SW 1271 (cell line): ENCODE measurements at regions not wholly inside any gene's neighbourhood (a gene's known extent, or its start where the extent isn't known, plus 50 kb on each side); places are given as distances from the start of the nearest gene placed in this dataset.

ENCODE experiments used
- DNase-seq, 2 experiments: peaks; one replicate each; lab custom pipeline; 2025; lab: John Stamatoyannopoulos, UW

DNA sequence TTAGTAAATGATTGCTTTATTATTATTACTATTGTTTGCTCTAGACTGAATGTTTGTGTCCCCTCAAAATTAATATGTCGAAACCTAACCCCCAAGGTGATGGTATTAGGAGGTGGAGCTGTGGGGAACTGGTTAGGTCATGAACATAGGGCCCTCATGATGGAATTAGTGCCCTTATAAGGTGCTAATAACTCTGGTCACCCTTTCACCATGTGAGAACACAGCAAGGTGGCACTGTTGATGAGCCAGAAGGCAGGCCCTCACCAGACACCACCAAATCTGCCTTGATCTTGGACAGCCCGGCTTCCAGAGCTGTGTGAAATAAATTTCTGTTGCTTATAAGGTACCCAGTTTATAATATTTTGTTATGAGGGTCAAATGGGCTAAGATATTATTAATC is 95.8 kb downstream of the BDNF start:
- no peak for DNase-seq

DNA sequence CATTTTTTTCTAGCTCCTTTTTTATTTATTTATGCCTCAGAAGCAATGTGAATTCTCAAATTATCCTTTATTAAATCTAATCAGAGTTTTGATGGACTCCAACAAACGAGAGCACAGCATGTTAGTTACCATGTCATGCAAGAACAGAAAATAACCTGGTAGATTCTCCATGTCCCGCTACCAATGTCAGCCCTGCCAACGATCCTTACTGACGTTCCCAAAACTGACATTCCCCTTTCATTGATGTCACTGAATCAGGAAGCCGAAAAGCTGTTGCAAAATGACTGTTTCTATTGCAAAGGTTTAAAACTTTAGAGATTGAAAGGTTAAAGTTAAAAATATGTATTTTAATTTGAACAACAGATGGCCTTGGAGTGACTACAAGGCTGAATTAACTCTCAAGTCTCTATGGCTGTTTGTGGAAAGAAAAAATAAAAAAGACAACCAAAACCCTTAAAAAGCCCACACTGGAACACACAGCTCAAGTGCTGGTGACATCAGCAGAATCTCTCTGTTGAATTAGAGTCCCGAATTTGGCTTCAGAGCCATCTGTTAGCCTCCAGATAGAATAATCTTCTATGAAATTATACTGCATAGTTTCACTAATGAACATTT is 96.8 kb downstream of the BDNF start:
- no peak for DNase-seq

DNA sequence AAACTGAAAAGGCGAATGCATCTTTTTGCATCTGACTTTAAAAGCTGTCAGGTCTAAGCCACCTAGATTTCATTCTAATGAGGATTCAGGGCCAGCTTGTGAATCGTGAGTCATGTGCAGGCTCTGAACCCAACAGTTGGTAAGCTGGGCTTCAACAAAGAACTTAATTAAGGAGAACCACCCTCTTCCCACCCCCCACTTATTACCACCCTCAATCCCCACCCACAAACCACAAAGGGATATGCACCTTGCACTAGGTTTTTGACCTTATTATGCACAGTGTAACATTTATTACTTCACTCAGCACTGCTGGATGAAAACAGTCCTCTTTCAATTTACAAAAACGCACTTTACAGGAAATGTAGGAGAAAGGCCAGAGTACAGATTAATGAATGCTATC is 94.1 kb upstream of the LIN7C start:
- DNase-seq: no peak

DNA sequence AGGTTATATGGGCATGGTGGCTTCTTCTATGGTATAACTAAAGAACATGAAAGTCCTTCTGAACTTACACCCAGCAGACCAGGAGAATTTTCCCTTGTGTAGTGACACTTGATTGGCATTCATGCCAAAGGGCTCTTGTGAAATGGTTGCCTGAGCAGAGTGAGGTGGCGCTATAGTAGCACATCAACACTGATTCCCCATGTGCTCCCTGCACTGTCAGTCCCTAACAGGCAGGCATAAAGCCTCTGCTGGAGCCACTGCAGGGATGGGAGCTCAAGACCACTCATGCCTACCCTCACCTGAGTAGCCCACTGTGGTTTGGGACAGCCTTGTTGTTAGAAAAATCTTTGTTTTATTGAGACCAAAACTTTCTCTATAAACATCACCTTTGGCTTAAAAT is 92.6 kb upstream of the LIN7C start:
- no peak for DNase-seq

DNA sequence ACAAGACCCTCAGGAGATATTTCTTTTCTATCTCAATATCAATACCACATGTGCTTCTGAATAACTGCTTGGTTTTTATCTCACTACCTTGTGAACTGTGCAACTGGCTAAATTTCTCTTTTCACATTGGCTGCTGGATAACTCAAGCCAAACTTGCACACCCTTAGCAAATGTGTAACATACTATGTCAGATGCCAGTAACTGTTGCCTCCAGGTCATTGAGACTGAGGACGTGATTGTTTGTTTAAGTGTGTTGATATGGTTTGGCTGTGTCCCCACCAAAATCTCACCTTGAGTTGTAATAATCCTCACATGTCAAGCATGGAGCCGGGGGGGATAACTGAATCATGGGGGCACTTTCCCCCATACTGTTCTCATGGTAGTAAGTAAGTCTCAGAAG is 90.2 kb upstream of the LIN7C start:
- DNase-seq: no peak

DNA sequence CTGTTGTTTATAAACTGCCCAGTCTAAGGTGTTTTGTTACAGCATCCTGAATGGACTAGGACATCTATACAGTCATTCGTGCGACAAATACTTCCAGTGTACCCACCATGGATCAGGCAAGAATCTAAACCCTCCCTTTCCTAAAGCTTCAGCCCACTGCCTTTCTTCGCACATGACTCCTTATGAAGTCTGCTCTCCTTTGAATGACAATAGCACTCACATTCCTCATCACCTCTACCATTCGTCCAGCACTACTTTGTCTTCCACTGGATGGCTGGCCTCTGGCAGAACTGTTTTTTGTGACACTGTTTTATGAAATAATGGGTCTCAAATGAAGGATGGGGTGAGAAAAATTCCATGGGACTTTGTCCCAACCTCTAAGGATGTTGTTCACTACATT is 89.8 kb upstream of the LIN7C start:
- DNase-seq: no peak

DNA sequence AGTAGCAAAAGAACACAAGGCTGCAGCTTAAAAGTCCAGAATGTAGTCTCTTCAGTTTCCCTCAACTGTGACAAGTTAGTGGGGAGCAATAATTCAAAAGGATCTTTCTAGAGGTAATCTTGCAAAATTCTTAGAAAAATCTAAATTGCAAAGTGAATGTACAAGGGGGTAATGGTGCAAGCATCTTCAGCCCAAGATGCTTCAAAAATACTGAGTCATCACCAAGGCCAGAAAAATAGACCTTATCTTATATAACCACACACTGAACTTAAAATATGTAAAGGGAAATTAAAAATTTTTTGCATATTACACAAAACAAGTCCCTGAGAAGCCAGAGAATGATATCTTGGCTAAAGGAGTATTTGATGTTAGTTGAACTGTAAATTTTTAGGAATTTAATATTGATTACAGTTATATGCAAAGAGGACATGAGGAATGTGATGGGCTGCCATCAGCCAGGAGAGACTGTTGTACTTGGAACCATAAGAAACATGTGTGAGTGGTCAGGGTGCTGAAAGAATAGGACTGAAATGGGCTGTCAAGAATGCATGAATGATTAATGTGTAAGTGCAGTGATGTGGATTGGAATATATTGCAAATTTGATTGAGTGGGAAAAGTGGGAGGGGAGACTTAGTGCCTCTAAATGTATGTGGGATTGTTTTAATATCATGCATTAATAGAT is 85.7 kb upstream of the LIN7C start:
- no peak for DNase-seq

DNA sequence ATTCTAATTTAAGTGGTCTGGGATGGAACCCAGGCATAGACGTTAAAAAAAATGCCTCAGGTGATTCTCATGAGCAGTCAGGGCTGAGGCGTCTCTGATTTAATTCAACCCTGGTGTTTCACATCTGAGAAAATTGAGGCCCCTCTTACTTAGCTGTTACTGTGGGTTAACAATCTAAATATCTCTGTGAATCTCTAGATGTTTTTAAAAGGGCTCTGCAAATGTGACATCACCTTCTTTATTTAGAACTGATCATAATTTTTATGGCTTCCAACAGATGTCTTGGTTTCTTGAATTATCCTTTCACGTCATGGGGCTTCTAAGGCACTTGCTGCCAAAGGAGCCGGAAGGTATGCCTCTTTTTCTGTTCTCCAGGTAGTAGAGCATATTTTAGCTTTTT is 76.1 kb upstream of the LIN7C start:
- no peak for DNase-seq

DNA sequence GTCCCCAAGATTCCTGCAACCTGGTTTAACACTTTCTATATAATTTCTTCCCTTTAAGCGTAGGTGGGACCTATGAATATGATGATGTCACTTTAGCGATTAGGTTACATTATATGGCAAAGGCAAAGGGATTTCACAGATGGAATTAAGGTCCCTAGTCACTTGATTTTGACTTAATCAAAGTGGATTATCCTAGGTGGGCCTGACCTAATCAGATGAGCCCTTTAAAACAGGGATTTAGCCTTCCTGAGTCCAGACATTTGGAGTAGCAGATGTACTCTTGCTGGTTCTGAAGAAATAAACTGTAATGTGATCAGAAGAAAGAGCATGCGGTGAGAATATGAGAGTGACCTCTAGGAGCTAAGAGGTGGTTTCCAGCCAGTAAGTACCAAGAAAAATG is 67.8 kb upstream of the LIN7C start:
- DNase-seq: no peak

DNA sequence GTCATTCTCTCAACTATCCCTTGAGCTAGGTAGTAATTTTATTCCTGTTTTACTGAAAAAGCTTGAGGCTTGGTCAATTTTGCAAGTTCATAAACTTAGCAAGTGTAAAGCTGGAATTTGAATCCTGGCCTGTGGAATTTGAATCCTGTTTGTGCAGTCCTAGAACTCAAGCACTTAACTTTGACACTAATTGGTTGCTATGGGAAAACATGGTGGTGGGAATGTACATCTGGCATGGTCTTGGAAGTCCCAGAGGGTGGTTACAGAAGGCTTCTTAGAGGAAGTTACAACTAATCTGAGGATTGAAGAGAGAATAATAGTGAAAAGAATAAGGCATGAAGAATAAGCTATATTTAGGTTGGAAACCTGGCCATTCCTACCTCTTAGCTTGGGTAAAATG is 66.5 kb upstream of the LIN7C start:
- DNase-seq: no peak

DNA sequence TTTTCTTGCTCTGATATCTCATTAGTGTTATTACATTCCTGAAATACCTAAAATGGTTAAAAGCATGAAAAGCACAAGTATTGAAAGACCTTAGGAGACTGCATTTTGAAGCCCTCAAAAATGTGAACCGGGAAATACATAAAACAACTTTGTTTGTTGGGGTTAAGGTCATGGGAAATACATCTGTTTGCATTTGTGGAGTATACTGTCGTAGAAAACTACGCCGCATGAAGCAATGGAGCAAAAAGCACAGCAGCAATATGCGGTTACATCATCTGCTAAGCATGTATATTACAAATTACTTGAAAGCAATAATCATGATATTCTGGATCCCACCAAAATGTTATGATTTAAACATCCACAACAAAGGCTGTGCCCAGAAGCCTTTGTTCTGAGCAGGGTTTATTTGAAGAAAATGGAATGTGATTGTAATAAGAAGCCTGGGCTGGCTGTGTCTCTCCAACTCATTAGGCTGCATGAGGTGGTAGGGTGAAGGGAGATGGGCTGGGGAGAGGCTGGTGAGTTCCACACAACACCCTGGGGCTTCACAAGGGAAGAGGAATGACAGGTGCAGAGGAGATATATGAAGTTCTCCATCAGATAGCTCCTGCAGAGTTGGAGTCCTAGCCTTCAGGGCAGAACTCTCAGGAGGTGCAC is 64.7 kb upstream of the LIN7C start:
- no peak for DNase-seq

DNA sequence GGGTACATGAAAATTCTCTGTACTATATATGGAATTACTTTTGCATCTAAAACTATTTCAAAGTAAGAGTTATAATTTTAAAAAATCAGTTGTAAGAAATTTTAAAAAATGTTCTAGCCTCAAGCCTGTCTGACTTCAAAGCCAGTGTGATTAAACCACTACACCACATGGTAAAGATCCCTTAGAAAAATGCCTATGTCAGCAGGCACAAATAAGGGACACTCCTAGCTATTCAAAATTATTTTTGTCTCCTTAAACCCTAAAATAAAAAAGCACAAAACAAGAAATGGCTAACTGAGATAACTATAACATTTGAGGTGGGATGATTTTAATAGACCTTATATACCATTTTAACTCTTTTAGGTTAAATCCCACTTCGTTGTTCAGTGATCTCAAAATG is 64.0 kb upstream of the LIN7C start:
- DNase-seq: no peak

DNA sequence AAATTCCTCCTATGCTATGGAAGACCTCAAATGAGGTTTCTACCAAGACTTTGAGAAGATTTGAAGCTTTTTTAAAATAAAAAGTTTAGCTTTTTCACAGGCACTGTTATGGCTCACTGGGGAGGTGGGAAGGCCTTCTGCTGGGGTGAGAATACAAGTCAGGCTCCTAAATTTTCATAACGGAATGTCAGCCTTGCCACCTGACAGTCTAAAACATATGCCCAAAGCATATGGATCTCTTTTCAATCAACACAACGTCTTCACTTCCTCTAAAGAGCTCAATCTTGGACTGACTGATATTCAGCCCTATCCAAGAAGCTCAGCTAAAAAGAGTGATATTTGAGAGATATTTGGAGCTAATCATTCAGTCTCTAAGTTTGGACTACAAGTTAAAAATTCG is 57.1 kb upstream of the LIN7C start:
- DNase-seq: no peak

DNA sequence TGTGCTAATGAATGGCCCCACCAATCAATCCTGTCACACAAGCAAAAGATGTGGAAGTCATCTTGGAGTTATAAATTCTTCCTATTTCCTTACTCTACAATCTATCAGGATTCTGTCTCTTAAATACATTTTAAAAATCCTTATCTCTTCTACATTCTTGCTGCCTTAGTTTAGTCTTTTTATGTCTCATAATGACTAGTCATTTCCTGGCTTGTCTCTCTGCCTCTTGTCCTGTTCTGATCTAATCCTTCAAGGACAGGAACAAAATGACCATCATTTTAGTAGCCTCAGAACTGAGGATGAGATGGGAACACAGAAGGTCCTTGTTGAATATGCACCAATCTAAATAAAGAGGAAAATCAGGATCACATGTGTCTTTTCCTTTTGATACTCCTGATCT is 56.6 kb upstream of the LIN7C start:
- peak in 1 of 2 experiments; percentile 22 for DNase-seq

DNA sequence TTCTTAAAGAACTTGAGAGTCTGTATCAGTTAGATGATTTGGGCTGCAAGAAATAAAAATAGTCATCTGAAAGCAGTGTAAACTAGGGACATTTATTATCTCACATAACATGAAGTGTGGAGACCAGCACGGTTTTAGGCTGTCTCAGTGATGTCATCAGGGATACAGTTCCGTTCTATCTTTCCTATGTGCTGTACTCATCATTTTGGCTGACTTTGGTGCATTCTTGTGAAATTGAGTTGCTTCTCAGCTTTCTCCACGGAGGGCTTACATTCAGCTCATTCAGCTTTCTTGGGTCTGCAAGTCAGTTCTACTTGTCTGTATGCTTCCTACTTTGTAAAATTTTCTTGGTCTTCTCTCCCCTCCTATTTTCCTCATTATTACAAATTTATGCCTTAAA is 51.8 kb upstream of the LIN7C start:
- no peak for DNase-seq

DNA sequence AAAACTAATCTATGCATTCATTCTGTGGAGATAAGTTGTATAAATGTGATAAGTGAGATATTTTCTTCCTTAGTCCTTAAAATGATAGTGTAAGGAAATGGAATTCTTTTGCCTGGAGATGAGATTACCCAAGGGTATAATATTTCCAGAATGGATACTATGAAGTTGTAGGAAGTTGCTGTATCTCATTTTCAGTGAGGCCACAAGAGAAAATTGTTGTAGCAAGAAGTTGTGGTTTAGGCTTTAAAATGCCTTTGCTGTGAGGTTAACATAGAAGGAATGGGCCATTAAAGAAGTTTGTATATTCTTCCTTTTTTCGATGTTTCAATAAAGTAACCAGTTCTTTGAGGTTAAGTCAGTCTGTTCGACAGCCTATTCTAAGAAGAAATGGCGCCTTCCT is 50.7 kb upstream of the LIN7C start:
- DNase-seq: no peak
